ENCODE measurements at regions not wholly inside any gene's neighbourhood (a gene's known extent, or its start where the extent isn't known, plus 50 kb on each side); places are given as distances from the start of the nearest gene placed in this dataset.
"Not testable (repeated sequence)": the region's sequence is repeated elsewhere in the genome, so short reads cannot be mapped to it uniquely, and the experiment has no call there.

DNA sequence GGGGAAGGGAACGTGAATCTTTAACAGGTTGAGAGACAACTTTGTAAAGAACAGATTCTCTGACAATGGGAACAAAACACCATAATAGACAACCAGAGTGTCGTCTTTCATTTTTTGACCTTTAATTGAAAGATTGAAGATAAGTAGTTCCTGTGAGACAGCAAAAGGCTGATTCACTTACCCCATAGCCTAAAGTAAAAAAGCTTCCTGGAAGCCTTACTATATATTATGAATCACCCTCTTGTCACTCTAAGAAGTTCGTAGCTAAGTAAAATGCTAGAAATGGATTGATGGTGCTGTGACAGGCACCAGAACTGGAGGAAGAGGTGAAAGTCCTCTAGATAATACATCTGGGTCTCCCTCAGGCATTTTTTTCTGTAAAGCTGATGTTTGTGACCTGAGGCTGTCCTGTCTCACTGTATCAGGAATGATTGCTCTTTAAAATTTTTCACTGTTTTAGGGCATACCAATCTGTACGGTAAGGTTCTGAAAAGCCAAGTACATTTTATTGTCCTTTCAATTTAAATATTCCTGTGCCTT is 824.6 kb upstream of the SEMA6D start:
- DNase-seq: peak; percentile 17

DNA sequence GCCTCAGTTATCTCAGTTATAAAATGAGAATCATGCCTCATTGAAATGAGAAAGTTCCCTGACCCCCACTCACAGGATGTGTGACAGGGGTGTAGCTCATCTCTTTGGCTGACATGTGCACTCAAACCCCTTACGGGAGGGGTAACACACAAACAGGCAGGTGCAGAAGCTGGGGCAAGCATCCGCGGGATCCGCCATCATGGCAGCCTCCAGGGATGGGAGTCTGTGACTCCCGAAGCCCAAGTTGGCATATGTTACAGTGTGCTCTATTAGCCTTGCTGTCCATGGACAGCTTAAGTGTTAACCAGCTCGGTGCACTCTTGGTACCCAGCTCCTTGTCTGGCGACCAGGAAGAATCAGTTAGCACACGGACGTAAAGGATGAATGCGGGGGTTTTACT is 822.7 kb upstream of the SEMA6D start:
- DNase-seq: no peak

DNA sequence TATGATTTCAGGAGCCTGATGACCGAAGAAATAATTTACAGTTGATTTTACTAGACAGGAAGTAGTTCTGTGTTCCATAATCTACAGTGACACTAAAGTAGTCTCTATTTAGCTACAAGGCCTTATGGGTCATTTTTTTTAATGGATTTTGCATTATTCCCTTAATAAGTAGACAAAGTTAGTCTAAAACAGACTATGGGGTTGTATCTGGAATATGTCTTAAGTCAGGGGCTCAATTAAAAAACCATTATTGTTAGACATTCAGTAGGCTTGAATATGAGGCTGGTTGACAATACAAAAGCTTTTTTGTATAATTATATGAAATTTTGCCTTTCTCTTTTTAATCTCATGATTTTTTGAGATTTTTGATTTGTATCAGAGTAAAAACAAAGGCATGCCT is 820.0 kb upstream of the SEMA6D start:
- DNase-seq: no peak

DNA sequence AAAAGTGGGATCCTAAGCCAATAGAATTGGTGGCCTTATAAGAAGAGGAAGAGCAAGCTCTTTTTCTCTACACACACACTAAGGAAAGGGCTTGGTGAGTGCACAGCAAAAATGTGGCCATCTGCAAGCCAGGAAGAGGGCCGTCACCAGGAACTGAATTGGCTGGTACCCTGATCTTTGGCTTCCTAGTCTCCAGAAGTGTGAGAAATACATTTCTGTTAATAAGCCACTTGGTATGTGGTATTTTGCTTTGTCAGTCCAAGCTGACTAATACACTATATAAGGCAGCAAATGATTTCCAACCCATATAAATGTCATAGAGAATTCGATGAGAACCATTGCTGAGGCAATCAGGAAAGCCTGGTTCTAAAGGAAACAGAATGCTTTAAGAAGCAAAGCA is 816.3 kb upstream of the SEMA6D start:
- DNase-seq: no peak

DNA sequence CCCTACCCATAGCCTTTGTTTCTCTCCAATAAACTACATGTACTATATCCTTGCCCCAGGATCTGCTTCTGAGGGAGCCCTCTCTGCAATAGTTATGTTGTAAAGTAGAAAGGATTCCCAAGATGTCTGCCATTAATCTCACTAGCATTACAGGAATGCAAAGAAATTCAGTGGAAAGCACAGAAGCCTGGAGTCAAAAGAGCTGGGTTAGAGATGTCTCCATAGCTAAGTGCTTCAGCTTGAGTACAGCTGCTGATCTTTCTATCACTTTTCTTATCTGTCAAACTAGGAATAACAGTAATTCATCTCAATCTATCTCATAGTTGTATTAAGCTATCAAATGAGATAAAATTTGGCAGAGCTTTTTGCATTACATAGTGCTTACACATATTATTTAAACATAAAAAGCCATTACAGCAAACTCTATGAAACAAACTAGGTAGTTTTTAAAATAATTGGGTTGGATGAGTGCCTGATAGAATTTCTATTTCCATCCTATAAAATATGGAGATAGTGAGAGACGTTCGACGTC is 799.5 kb upstream of the SEMA6D start:
- DNase-seq: no peak

DNA sequence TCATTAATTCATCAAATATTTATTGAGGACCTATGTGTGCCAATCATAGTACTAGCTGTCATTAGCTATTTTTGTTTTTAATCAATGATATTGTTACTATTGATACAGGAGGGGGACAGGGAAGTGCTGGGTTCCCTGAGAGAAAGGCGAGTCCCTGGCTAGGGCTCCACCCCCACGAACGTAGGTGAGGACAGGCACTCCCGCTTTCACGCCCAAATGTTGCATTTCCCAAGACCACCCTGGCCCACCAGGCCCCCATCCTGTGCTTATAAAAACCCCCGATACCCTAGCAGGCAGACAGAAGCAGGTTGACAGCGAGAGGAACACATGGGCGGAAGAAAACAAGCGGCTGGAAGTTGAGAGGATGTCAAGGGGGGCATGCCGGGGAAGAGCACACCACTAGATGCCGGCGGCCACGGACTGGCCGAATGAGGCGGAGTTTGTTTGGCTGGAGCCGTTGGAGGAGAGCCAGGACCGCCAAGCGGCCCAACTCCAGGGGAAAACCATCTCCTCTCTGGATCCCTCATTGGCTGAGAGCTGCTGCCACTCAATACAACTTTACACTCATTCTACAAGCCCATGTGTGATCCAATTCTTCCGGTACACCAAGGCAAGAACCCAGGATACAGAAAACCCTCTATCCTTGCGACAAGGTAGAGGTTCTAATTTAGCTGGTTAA is 798.7 kb upstream of the SEMA6D start:
- DNase-seq: no peak

DNA sequence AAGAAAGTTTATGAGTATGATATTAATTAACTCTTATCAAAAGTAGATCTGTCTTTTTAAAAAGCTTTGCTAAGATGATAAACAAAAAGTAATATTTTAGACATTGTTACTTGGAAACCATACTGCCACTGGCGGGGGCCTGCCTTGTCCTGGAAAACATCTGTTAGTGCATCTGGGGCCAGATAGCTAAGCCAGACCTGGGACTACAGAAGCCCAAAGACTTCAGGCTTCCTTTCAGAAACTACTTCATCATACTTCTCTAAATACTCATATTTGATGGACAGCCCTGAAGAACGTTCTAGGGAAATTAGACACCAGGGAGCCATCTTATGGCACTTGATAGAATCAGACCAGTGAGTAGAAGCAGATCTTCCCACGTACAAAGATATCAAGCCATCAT is 795.4 kb upstream of the SEMA6D start:
- DNase-seq: no peak

DNA sequence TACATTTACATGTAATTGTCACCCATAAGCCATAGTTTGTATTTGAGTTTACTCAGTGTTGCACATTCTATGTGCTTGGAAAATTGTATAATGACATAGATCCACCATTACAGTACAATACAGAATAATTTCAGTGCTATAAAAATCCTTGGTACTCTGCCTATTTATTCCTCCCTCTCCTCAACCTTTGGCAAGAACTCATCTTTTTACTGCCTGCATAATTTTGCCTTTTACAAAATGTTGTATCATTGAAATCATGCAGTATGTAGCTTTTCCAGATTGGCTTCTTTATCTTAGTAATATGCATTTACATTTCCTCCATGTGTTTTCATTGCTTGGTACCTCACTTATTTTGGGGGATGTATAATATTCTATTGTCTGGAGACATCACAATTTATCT is 786.9 kb upstream of the SEMA6D start:
- no peak for DNase-seq

DNA sequence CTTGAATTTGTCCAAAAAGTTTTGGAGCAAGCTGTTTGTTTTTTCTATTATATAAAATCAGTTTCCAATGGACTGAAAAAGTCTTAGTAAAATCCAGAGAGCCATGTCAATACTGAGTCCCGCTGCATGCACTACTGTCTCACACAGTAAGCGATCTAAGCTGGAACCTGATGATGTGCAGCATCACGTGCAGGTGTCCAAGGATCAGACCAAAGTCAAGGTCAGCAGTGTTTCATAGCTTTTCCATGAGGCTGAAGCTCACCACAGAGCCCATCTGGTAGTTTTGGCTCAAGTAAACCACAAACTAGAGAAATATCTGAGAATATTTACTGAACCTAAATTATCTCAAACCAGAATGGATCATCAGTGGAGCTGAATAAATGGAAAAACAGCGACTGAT is 784.0 kb upstream of the SEMA6D start:
- no peak for DNase-seq

DNA sequence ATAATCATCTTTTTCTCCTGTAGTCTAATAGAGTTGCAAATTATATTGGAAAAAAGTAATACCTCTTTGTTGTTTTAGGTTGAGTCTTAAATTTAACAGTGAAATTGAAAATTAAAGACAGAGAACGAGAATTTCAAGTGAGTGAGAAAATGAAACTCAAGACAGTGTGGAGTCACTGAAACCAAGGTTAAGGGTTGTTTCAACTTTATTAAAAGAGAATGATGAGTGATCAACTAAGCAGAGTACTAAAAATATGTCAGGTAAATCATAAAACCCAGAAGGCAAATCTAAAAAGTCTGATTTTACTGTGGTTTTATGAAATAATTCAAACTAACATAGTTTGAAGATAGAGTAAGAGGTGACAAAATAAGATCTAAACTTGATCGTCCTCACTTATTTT is 782.5 kb upstream of the SEMA6D start:
- DNase-seq: no peak

DNA sequence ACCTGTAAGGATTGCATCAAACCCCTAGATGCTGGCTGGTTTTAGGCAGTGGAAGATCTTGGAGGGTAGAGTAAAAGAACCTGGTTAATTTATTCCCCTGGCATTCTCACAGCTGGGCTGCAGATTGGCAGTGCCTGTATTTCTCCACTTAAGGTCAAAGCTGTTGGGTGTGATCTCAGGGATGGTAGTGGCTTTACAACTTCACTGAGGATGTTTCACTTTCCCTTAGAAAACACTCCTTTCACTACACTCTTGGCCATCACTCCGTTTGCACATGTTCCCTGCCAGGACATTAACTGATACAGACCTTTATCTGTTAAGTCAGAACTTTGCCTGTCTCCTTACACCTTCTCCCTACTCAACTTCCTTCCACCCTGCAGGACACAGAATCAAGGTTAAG is 779.1 kb upstream of the SEMA6D start:
- DNase-seq: no peak

DNA sequence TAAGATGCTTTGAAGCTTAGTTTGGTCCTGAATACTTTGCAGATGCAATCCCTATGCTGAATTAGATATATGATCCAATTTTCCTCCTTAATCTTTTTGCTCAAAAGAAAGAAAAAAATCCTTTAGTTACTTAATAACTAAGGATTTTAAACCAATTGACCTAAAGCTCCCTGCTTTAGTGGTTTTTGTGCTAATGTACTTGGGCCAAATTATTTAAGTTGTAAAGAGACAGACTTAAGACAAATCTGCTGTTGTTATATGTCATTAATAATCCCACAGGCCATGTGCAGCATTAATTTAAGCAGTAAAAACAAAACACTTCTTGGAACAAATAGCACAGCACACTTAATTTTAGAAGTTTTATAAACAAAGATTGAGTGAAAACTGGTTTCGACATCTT is 776.1 kb upstream of the SEMA6D start:
- no peak for DNase-seq

DNA sequence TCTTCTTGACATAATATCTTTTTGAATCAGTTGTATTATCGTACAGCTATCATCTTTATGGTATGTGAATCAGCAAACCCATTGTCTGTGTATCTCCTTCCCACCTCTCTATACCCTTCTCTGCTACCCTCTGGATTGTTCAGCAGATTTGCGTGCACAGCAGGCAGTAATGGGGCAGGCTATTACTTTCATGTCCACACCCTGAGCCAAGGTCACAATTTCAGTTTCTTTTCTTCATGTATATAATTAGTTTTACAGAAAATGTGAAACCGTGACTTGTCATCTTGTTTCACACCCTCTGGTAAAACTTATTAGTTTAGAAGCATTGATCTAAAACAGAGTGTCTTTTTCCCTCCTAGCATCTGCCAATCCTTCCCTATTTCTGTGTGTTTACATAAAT is 770.4 kb upstream of the SEMA6D start:
- DNase-seq: peak; percentile 68

DNA sequence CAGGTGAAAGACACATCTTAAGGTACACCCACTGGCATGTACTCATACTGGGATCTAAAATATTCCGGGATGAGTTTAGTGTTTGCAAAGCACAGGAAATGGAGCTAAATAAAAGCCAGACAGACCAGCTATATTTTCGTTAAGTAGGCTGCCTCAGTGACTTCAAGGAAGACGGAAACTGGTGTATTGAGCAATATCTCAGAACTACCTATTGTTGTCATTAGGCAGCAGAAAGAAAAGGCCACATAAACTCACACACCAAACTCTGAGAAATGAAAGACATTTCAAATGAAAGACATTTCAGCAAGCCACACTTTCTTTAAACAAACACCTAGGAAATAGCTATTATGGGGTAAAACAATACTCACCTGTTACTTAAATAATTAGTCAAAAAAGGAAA is 761.7 kb upstream of the SEMA6D start:
- DNase-seq: no peak

DNA sequence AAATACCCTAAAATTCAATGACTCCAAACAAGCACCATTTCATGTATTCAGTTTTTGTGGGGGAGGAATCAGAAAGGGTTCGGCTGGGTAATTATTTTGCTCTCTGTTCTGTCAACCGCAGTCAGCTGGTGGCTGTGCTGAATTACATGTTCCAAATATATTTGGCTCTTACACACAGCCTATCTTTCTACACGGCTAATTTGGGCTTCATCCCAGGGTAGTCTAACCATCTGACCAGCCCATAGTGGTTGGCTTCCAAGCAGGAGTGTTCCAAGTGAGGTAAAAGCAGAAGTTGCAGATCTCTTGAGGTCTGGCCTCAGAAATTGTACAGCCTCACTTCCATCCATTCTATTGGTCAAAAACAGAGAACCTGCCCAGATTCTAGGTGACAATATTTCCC is 760.8 kb upstream of the SEMA6D start:
- peak; percentile 18 for DNase-seq

DNA sequence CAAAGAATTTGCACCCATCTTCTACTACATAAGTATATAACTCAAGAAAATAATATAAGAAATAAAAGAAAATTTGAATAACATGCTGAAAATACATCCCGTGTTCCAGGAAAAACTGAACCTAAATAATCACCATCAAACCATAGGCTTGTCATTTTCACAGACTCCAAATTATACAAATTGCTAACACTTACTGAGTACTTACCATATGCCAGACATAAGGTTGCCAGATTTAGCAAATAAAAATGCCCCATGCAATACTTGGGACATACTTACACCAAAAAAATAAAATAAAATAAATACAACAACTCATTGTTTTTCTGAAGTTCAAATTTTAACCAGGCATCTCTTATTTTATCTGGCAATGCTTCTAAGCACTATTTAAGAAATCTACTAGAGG is 760.4 kb upstream of the SEMA6D start:
- DNase-seq: no peak

DNA sequence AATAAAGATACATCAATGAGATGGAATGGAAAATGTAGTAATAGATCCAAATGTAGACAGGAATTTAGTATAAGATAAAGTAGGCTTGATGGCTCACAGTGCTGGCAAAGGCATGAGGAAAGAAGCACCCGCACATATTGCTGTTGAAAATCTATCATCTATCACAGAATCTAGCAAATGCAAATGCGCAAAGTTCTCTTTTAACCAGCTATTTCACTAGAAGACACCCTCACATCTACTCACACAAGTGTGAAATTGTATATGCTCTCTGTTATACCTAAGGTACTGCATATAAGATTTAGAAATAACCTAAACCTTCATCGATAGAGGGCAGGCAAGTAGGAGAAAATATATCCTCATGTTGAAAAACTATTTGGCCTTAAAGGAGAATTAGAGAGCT is 756.7 kb upstream of the SEMA6D start:
- no peak for DNase-seq

DNA sequence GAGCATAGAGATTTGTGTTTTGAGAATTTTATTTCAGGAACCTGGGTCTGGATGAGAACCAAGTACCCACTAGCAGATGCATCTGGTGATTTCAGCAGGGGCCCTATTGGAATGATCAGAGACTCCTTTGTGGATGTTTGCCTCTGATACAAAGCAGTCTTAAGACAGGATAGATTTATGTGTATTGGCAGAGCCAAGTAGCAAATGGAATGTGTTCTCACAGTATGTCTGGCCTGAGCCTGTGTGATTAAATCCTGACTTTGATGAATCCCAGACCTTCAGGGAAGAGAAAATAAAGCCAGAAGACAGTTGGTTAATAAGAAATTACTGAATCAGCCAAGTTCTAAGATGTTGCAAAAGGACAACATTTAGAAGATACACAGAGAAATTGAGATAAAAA is 755.5 kb upstream of the SEMA6D start:
- no peak for DNase-seq

DNA sequence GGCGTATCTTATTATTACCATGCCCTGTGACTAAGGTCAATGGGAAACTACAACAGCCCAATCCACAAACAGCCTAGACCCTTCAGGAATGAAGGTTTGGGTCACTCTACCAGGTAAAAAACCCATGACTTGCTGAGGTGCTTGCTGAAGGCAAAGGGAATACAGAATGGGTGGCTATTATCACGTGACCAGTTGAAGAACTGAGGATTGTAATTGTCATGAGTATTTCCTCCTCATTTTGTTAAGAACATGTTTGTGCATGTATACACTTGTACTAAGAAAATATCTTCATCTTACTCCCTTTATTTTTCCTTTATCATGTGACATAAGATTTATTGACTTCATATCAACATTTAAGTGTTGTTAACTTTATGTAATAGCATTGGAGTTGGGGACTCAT is 729.2 kb upstream of the SEMA6D start:
- not testable (repeated sequence) for DNase-seq

DNA sequence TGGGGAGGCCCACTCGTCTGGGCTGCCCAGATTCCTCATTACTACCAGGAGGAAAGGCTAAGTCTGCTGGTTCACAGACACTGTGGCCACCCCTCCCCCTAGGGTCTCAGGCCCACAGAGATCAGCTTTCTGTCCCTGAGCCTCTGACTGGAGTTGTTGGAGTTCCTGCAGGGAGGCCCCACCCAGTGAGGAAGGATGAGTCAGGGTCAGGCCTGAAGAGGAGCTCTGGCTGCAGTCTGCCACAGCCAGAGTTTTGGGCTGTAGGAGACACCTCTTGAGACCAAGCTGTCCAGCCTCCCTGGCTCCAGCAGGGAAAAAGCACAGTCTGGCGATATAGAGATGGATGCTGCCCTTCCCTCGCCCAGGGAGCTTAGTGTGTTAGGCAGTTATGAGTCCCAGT is 720.9 kb upstream of the SEMA6D start:
- no peak for DNase-seq

DNA sequence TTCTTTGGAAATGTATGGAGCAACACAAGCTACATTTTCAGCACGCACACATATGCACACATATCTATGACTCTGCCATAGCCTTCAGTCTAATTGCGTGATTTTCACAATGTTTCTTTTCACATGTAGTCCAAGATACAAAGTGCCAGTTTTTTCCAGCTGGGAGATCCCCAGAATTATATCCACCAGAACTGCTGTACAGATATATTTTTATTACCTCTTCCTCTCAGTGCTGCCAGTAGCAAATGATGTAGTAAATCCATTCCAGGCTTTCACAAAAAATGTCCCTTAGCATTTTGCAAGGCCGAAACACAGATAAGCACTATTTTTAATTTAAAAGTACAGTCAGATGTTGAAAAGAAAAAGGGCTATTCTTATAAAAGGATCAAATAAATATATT is 719.8 kb upstream of the SEMA6D start:
- DNase-seq: no peak

DNA sequence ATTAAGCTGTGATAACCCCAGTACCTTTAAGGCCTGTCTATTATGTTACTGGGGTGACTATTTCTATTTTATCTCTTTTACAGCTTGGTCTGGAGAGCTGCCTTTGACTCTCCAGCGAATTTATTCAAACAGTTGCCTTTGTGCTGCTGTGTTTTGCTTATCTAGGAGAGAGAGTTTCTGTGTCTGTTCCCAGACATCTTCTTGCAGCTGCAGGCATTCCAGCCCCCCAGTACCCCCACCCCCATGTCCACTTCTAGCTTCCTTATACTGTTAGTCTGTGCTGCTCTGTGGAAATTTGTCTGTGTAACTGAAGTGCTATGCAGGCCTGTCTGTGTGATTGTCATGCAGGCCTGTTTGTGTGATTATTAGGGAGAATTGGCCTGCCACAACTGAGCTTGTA is 713.7 kb upstream of the SEMA6D start:
- peak; percentile 10 for DNase-seq

DNA sequence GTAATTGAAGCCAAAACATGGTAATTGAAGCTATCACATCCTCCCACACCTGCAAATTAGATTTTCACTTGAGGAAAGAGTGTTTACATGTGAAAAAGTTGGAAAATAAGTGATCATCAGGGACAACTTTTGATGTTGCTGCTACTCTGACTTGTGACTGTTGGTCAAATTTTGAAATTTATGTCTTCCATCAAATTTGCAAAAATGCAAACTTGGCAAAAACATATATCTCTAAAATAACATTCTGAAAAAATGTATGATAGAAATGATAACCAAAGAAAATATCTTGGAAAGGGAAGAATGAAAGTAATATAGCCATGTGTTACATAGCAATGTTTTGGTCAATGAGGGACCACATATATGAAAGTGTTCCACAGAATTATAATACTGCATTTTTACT is 703.9 kb upstream of the SEMA6D start:
- DNase-seq: no peak

DNA sequence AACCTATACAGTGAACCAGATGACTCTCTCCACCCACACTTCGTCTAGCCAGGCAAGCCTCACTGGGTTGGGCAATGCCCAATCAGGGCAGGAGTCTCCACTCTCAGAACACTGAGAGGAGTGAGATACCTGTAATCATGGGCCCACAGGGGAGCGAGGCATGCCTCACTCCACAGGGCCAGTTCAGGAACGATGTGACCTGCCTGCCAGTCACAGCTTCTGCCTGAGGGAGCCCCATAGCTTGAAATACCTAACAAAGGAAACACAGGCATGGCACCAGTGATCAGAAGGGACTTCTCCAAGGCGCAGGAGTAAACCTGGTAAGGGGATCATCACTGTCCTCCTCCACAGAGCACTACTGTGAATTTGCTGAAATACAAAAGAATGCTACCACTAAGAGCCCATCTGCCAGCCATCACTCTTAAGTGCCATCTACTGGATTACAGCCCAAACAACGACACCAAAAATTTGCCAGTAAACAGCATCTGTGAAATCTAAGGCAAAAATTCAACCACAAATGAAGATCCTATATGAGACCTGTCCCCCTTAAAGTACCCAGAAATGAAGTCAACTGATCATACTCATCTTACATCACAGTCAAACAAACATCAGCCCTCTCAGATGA is 689.9 kb upstream of the SEMA6D start:
- DNase-seq: peak; percentile 53

All from NCI-H146 (cell line).